ENCODE measurements at regions not wholly inside any gene's neighbourhood (a gene's known extent, or its start where the extent isn't known, plus 50 kb on each side); places are given as distances from the start of the nearest gene placed in this dataset.

GRCh38 chr12:20197411-20197810 is 170.9 kb upstream of the PDE3A start:
- DNase-seq (ENCODE audit: low read depth) = no peak
- no peak overlapping the region for H3K4me3 ChIP-seq (ENCODE audit: low read depth, low read length)
- TF ChIP-seq CTCF (IDR thresholded peaks at IDR 0.05; ENCODE audit: insufficient read depth, low read depth, low read length) = no peak

- DNase-seq (ENCODE audit: low read depth) = no peak
- H3K4me3 ChIP-seq (ENCODE audit: low read depth, low read length) = no peak overlapping the region
- no peak for TF ChIP-seq CTCF (IDR thresholded peaks at IDR 0.05; ENCODE audit: insufficient read depth, low read depth, low read length)
Observed at GRCh38 chr12:20199780-20200179, 168.6 kb upstream of the PDE3A start.

- no peak overlapping the region for H3K4me3 ChIP-seq (ENCODE audit: low read depth, low read length)
- no peak for DNase-seq (ENCODE audit: low read depth)
Observed at GRCh38 chr12:20201733-20202132, 166.6 kb upstream of the PDE3A start.

GRCh38 chr12:20205854-20206253 is 162.5 kb upstream of the PDE3A start:
- DNase-seq (ENCODE audit: low read depth) = no peak
- no peak overlapping the region for H3K4me3 ChIP-seq (ENCODE audit: low read depth, low read length)
- TF ChIP-seq CTCF (IDR thresholded peaks at IDR 0.05; ENCODE audit: insufficient read depth, low read depth, low read length) = no peak

More at GRCh38 chr12:20201733-20202132, 166.6 kb upstream of the PDE3A start:
- no peak for TF ChIP-seq CTCF (IDR thresholded peaks at IDR 0.05; ENCODE audit: insufficient read depth, low read depth, low read length)

- no peak for TF ChIP-seq CTCF (IDR thresholded peaks at IDR 0.05; ENCODE audit: insufficient read depth, low read depth, low read length)
- peak; percentile 21 for DNase-seq (ENCODE audit: low read depth)
- no peak overlapping the region for H3K4me3 ChIP-seq (ENCODE audit: low read depth, low read length)
Observed at GRCh38 chr12:20206410-20206809, 161.9 kb upstream of the PDE3A start.

GRCh38 chr12:20210621-20211215 is 157.6 kb upstream of the PDE3A start:
- no peak for TF ChIP-seq CTCF (IDR thresholded peaks at IDR 0.05; ENCODE audit: insufficient read depth, low read depth, low read length)
- DNase-seq (ENCODE audit: low read depth) = no peak
- no peak overlapping the region for H3K4me3 ChIP-seq (ENCODE audit: low read depth, low read length)

- no peak for TF ChIP-seq CTCF (IDR thresholded peaks at IDR 0.05; ENCODE audit: insufficient read depth, low read depth, low read length)
- H3K4me3 ChIP-seq (ENCODE audit: low read depth, low read length) = no peak overlapping the region
- DNase-seq (ENCODE audit: low read depth) = no peak
Observed at GRCh38 chr12:20211541-20211940, 156.8 kb upstream of the PDE3A start.

Measured in fibroblast of villous mesenchyme (primary cell).